Stomach (tissue), 8 donors: ENCODE measurements at regions not wholly inside any gene's neighbourhood (a gene's known extent, or its start where the extent isn't known, plus 50 kb on each side); places are given as distances from the start of the nearest gene placed in this dataset.

Source experiments
- DNase-seq, 2 donors: peaks; one replicate each; pipeline versions ENCODE4 v3.0.0 to v3.0.0-alpha.2; 2013 to 2019
- H3K27ac ChIP-seq, 5 donors: fragments of 200-600 bp in 4 of 5; sonication (generic) in 4 of 5; one replicate each; pipeline ENCODE4 v1.5.1; 2013 to 2019; ENCODE audit warnings: mild to moderate bottlenecking in 1 of 5, moderate library complexity in 1 of 5
- H3K27me3 ChIP-seq, 3 donors: fragments of 200-600 bp; sonication (generic); one replicate each; pipeline ENCODE4 v1.5.1; 2017 to 2019; ENCODE audit warnings: mixed run types in 1 of 3
- H3K36me3 ChIP-seq, 4 donors: fragments of 200-600 bp; sonication (generic); 1 replicate in 3 of 4; 2 replicates in 1 of 4; pipeline ENCODE4 v1.5.1; 2016 to 2019
- H3K4me1 ChIP-seq, 4 donors: fragments of 200-600 bp; sonication (generic); one replicate each; pipeline ENCODE4 v1.5.1; 2016 to 2019
- H3K4me3 ChIP-seq, 4 donors: fragments of 200-600 bp; sonication (generic) in 3 of 4; one replicate each; pipeline ENCODE4 v1.5.1; 2016 to 2019; ENCODE audit warnings: mild to moderate bottlenecking in 1 of 4
- H3K9me3 ChIP-seq, 4 donors: fragments of 200-600 bp; sonication (generic); one replicate each; pipeline ENCODE4 v1.5.1; 2016 to 2019
- CTCF ChIP-seq, 7 experiments: fragments of 450-650 bp in 4 of 7; fragments of 200-600 bp in 3 of 7; sonication (generic) in 3 of 7; IDR thresholded peaks; one replicate each; pipeline ENCODE4 v1.5.1; 2016 to 2019; ENCODE audit warnings: antibody characterized with exemption in 7 of 7, control low read depth in 2 of 7, mild to moderate bottlenecking in 1 of 7
- EP300 ChIP-seq: sonication (generic); formaldehyde crosslinking; IDR thresholded peaks from one replicate; pipeline ENCODE4 v1.6.1; 2017; ENCODE audit warnings: antibody characterized with exemption
- POLR2A ChIP-seq, 4 donors: fragments of 450-650 bp; IDR thresholded peaks; one replicate each; pipeline ENCODE4 v1.6.1; 2016; ENCODE audit warnings: antibody characterized with exemption in 4 of 4, control low read depth in 2 of 4, mild to moderate bottlenecking in 1 of 4, moderate library complexity in 1 of 4
- POLR2AphosphoS5 ChIP-seq, 3 donors: sonication (generic); formaldehyde crosslinking; IDR thresholded peaks; one replicate each; pipeline ENCODE4 v1.6.1; 2016; ENCODE audit warnings: antibody characterized with exemption in 3 of 3
- WGBS, 5 donors: extraction: QIAGEN DNeasy Blood & Tissue Kit in 3 of 5; methylation state at CpG; one replicate each; pipeline versions ENCODE4 v1.1.5 to v1.1.7; 2013 to 2018; 5-methylcytosine and 5-hydroxymethylcytosine counted together
- intact Hi-C: fragments of 100-400 bp; cut with DNase I; formaldehyde crosslinking; loops from one replicate; pipeline ENCODE4 v1.15.1; 2023; ENCODE audit warnings: low total_unique reads
- donor health status: healthy with polysubstance abuse.
- donor health status: Bipolar disorder and iron deficiency.
- donor health status: healthy.

- H3K4me3 ChIP-seq, result no peak overlapping the region
- no peak overlapping the region for H3K27ac ChIP-seq
- no peaks in the 10 kb centered on the region for H3K36me3 ChIP-seq
- intact Hi-C loops, result no loop called here
- 85 to 97% (median 93%) methylated on average over 3 of the region's 3 CpGs for WGBS, 5 donors
- H3K4me1 ChIP-seq, result no peaks in the 10 kb centered on the region
- no peak for TF ChIP-seq CTCF (IDR thresholded peaks at IDR 0.05)
- no peak for TF ChIP-seq POLR2AphosphoS5 (IDR thresholded peaks at IDR 0.05)
- H3K27me3 ChIP-seq, result no peaks in the 10 kb centered on the region
- H3K9me3 ChIP-seq, result peaks cover 0 to 13% (median 2%) of the 10 kb centered on the region in 4 donors
- DNase-seq, result no peak
Observed at GRCh38 chr9:17031546-17031945, 103.3 kb upstream of the CNTLN start.

- Histone ChIP-seq H3K27me3 (no peaks in the 10 kb centered on the region), H3K36me3 (no peaks in the 10 kb centered on the region), H3K4me3 (no peak overlapping the region), H3K9me3 (peaks cover 0 to 12% (median 6%) of the 10 kb centered on the region in 4 donors), H3K4me1 (no peaks in the 10 kb centered on the region), H3K27ac (no peak overlapping the region)
- no peak for DNase-seq
- no peak for TF ChIP-seq CTCF (IDR thresholded peaks at IDR 0.05)
- TF ChIP-seq POLR2AphosphoS5 (IDR thresholded peaks at IDR 0.05), result no peak
- no peak for TF ChIP-seq POLR2A (IDR thresholded peaks at IDR 0.05)
- TF ChIP-seq EP300, result no peak
- intact Hi-C loops, result no loop called here
Observed at GRCh38 chr9:17025281-17025680, 109.6 kb upstream of the CNTLN start.

GRCh38 chr9:17024129-17024528 is 110.7 kb upstream of the CNTLN start:
- intact Hi-C loops, result no loop called here
- H3K27me3 ChIP-seq, result no peaks in the 10 kb centered on the region
- TF ChIP-seq CTCF (IDR thresholded peaks at IDR 0.05) (no peak), EP300 (no peak), POLR2A (IDR thresholded peaks at IDR 0.05) (no peak), POLR2AphosphoS5 (IDR thresholded peaks at IDR 0.05) (no peak)
- no peak for DNase-seq
- H3K4me3 ChIP-seq, result no peak overlapping the region
- 75 to 91% (median 84%) methylated on average over 2 of the region's 2 CpGs for WGBS, 5 donors
- H3K4me1 ChIP-seq, result no peaks in the 10 kb centered on the region
- H3K27ac ChIP-seq, result no peak overlapping the region
- H3K36me3 ChIP-seq, result no peaks in the 10 kb centered on the region
- H3K9me3 ChIP-seq, result peaks cover 0 to 12% (median 3%) of the 10 kb centered on the region in 4 donors

GRCh38 chr9:17021387-17021970 is 113.4 kb upstream of the CNTLN start:
- Histone ChIP-seq H3K27ac (no peak overlapping the region), H3K9me3 (peaks cover 0 to 12% (median 3%) of the 10 kb centered on the region in 4 donors), H3K36me3 (no peaks in the 10 kb centered on the region), H3K4me1 (no peaks in the 10 kb centered on the region), H3K4me3 (no peak overlapping the region), H3K27me3 (no peaks in the 10 kb centered on the region)
- 74 to 92% (median 86%) methylated on average over 1 of the region's 1 CpG for WGBS, 5 donors
- TF ChIP-seq EP300, result no peak
- no peak for TF ChIP-seq POLR2AphosphoS5 (IDR thresholded peaks at IDR 0.05)
- TF ChIP-seq CTCF (IDR thresholded peaks at IDR 0.05), result no peak
- TF ChIP-seq POLR2A (IDR thresholded peaks at IDR 0.05), result no peak
- no peak for DNase-seq
- intact Hi-C loops, result no loop called here
